Fibroblast of skin of scalp (primary cell): ENCODE measurements at regions not wholly inside any gene's neighbourhood (a gene's known extent, or its start where the extent isn't known, plus 50 kb on each side); places are given as distances from the start of the nearest gene placed in this dataset.

ENCODE experiments used
- DNase-seq: peaks from one replicate; pipeline ENCODE4 v3.0.0-alpha.2; 2013

GRCh38 chr17:70819183-70819582, 649.9 kb downstream of the KCNJ2 start:
- no peak for DNase-seq

DNA sequence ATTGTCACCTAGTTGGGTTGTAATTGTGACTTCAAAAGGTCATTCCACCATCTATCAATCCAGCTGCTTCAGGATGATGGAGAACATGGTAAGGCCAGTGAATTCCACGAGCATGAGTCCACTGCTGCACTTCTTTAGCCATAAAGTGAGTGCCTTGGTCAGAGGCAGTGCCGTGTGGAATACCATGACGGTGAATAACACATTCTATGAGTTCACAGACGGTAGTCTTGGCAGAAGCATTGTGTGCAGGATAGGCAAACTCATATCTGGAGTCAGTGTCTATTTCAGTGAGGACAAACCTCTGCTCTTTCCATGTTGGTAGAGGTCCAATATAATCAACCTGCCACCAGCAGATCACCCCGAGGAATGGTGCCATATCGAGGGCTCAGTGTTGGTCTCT, 650.9 kb downstream of the KCNJ2 start:
- no peak for DNase-seq

- DNase-seq = no peak
Measured at GRCh38 chr17:70825321-70826125, 656.2 kb downstream of the KCNJ2 start.

- no peak for DNase-seq
Measured at GRCh38 chr17:70829876-70830275, 660.5 kb downstream of the KCNJ2 start.

DNA sequence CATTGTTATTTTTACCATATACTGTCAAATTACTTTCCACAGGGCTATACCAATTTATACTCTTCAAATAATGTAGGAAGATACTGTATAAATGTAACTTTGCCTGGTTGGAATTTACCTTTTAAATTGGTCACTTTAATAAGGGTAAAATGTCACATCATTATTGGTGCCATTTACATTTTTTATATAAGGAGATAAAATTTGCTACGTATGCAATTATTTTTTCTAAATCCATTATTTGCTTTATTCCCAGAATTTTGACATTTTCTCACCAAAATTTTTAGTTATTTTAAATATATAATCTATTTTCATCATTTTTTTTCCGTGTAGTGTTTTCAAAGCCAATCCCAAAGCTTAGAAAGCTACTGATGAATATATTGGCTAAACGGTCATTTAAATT, 664.7 kb downstream of the KCNJ2 start:
- no peak for DNase-seq

DNA sequence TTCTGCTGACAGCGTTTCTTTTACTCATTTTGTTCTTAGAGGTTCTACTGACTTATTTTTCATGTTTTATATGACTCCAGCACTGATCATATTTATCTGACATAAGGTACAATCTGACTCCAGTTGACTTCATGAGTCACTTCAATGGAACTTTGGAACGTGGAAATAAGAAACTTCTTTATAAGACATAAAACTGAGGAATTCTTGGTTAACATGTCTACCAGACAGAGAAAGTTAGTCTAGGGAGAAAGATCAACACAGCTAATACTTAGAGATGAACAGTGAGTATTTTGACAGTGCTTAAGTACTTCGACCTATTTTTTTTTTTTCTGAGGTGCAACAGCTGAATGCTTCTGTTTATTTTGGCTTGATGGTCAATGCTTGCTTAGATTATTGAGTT, 679.5 kb downstream of the KCNJ2 start:
- peak; percentile 35 for DNase-seq

- DNase-seq = no peak
Measured at GRCh38 chr17:70855401-70856054, 686.2 kb downstream of the KCNJ2 start.

DNA sequence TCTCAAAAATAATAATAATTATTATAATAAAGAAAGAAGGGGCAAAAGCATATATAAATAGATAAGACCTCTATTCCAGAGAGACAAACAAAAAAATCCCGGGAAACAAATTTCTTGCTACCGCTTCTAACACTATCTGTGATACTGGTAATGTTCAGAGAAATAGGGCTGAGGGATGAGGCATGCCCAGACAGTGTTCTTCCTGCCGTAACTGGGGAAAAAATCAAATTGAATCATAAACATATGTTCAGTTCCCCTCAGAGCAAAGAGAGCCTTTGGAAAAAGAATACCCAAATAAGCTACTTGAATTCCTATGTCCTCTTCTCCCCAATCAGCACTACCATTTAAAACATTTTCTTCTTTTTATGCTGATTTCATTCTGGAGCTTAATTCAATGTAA, 688.0 kb downstream of the KCNJ2 start:
- DNase-seq = no peak

DNA sequence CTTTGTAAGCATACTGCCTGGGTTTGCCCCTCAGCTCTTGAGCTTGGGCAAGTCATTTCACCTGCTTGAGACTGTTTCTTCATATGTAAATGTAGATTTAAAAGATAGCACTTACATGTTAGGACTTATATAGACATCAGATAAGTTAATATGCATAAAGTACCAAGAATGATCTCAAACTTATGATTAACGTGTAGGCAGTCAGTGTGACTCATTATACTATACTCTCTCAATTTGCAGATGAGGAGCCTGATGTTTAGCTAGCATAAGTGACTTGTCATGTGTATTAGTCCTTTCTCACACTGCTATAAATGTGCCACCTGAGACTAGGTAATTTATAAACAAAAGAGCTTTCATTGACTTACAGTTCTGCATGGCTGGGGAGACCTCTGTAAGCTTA, 690.5 kb downstream of the KCNJ2 start:
- DNase-seq = no peak

DNA sequence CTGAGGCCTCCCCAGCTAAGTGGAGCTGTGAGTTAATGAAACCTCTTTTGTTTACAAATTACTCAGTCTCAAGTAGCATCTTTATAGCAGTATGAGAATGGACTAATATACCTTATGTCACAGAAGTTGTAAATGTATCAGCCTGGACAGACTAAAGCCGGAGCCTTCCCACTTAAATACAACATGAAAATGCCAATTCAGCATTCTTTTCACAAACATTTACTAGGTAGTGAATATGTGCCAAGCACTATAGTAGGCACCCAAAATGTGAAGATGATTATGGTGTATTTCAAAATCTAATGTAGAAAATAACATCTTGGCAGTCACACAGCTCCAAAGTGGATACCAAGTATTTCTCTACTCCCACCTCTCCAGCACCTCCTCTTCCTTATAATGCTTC, 693.0 kb downstream of the KCNJ2 start:
- DNase-seq = no peak

GRCh38 chr17:70863436-70864248, 694.3 kb downstream of the KCNJ2 start:
- no peak for DNase-seq

DNA sequence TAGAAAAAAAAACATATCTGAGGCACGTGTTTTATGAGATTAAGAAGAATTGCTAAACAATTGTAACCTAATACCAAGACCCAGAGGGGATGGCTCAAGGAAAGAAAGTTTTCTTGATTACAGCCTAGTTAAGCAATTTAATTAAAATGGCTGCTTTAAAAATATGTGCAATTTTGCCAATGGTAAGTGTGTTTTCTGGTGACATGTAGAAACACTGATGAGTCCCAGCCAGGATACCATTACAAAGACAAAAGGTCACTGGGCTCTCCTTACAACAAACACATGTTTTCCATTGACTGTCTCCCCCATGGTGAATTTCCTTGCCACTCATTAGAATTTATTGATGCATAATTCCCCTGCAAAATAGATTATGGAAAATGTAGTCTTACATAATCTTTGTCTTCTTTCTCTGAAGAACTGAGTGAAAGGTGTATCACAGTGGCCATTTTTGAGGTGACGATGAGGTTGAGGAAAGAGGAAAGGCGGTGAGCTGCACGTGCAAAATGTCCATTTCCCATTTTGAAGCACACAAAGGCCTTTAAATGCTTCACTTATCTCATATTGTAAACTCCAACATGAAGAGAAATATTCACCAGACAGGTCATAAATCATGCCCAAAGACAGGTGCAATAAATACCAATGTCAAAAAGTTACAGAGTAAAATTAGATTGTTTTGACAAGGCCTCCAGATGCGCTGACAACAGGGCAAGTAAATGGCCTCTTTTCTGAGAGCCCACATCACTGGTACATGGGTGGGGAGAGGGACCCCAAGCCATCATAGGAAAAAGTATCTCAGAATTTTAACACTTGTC, 696.9 kb downstream of the KCNJ2 start:
- no peak for DNase-seq

DNA sequence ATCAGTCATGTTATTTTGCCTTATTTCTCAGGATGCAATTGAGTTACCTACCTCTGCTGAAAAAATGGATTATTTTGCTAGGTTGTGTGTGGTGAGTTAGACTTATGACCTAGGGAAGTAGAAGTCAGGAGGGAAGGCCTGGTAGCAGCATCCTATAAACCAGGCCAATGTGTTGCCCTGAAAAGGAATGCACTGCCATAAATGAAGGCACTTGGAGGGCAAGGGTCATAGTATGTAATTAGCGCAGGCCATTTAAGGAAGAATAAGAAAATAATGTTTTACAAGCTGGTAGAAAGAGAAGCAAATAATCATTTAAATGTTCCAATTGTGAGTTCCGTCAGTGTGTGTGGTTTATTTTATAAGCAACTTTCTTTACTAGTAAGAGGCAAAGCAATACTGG, 698.8 kb downstream of the KCNJ2 start:
- no peak for DNase-seq

GRCh38 chr17:70869402-70870085, 700.2 kb downstream of the KCNJ2 start:
- DNase-seq = no peak

- no peak for DNase-seq
Measured at GRCh38 chr17:70871180-70871818, 702.0 kb downstream of the KCNJ2 start.

- DNase-seq = no peak
Measured at GRCh38 chr17:70872103-70872502, 702.8 kb downstream of the KCNJ2 start.

GRCh38 chr17:70875729-70876310, 706.5 kb downstream of the KCNJ2 start:
- no peak for DNase-seq

- no peak for DNase-seq
Measured at GRCh38 chr17:70878879-70879278, 709.5 kb downstream of the KCNJ2 start.

DNA sequence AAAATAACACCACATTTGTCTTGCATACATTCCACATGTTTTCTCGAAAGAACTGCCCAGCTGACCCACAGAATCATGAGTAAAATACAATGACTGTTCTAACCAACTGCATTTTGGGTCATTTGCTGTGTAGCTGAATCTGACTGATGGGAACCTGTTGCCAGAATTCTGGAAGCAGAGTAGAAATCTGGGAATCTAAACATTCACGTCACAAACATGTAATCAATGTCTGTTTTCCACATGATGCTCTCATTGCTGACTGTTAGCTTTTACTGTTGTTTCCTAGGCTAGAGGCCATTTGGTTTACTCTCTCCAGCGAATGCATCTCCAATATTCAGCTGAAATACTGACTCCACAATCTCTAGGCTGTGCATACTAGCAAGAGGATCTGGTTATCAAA, 710.1 kb downstream of the KCNJ2 start:
- DNase-seq = no peak

- DNase-seq = no peak
Measured at GRCh38 chr17:70881093-70881492, 711.8 kb downstream of the KCNJ2 start.

- DNase-seq = no peak
Measured at GRCh38 chr17:70882504-70882903, 713.2 kb downstream of the KCNJ2 start.
